ENCODE measurements at regions not wholly inside any gene's neighbourhood (a gene's known extent, or its start where the extent isn't known, plus 50 kb on each side); places are given as distances from the start of the nearest gene placed in this dataset.
"Not testable (repeated sequence)": the region's sequence is repeated elsewhere in the genome, so short reads cannot be mapped to it uniquely, and the experiment has no call there.

DNA sequence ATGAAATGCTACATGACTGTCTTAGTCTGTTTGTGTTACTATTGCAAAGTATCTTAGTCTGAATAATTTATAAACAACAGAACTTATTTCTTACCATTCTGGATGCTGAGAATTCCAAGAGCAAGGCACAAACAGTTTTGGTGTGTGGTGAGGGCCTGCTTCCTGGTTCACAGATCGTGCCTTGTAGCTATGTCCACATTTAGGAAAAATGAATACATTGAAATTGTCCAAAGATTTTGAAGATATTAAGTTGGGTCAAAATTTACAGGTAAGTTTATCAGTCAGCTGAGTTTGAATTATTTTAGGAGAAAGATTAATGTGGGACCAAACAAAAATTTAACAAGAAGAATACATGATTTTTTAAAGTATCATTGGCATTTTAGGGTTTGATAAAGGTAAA, 293.5 kb downstream of the LTN1 start:
- DNase-seq, result no peak

DNA sequence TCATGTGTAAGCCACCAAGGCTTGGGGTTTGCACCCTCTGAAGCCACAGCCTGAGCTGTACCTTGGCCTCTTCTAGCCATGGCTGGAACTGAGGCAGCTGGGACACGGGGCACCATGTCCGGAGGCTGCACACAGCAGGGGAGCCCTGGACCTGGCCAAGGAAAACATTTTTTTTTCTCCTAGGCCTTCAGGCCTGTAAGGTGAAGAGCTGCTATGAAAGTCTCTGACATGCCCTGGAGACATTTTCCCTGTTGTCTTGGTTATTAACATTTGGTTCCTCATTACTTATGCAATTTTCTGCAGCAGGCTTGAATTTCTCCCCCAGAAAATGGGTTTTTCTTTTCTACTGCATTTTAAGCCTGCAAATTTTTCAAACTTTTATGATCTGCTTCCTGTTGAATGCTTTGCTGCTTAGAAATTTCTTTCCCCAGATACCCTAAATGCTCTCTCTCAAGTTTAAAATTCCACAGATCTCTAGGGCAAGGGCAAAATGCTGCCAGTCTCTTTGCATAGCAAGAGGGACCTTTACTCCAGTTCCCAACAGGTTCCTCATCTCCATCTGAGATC, 295.8 kb downstream of the LTN1 start:
- no peak for DNase-seq

DNA sequence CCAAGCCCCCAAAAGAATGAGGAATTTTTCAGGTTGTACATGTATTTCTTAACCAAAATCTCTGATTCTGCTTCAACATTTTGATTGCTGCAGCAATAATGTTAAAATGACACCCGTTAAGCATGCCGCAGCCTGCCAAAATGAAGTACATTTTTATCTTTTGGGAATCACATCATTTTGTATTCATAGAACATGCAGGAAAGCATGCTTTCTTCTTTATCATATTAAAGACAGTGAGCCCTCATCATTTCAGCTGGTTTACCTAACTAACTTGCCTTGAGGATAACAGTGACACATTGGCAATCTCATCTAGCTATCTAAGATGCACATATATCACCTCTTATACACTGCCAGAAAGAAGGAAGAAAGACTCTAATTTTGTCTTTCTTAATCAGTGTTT, 299.2 kb downstream of the LTN1 start:
- no peak for DNase-seq

DNA sequence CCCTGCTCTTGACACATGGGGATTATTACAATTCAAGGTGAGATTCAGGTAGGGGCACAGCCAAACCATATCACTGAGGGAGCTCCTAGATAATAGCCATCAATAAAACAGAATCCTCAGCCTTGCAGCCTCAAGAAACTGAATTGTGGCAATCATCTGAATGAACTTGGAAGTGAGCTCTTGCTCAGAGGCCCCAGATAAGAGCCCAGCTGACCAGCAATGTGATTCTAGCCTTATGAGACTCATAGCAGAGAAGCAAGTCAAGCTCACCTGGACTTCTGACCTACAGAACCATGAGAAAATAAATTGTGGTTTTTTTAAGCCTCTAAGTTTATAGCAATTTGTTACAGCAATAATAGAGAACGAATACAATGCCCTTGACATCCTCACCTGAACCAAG, 302.5 kb downstream of the LTN1 start:
- no peak for DNase-seq

DNA sequence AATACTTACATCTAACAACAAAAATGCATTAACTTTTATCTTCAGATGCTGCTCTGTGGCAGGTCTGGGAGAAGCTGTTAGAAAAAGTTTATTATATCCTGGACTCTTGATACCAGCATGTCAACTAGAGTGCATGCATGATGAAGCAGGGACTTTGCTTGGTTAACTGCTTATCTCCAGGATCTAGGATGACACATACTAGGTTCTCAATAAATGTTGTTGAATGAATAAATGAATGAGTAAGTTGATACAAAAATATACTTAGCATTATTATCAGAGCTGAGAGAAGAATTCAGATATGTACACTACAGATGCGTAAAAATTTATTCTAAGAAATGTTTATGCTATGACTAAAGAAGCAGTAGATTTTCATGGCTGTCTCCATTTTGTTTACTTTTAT, 304.3 kb downstream of the LTN1 start:
- no peak for DNase-seq

DNA sequence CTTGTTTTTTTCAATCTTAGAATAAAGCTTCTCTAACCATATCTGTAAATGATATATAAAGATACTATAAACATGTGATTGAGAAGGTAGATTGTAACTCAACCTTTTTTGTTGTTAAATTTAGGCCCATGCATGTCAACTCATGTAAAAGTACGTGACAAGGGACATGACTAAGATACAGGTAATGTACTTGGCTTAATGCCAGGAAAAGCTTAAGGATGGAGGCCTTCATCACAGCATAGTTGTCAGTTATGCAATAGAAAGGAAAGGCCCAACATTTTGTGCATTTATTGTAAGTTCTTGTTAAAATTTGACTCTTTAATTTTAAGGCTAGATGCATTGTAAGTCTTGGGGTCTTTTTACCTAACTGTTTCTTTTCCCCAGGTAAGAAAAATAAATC, 305.1 kb downstream of the LTN1 start:
- DNase-seq, result no peak

DNA sequence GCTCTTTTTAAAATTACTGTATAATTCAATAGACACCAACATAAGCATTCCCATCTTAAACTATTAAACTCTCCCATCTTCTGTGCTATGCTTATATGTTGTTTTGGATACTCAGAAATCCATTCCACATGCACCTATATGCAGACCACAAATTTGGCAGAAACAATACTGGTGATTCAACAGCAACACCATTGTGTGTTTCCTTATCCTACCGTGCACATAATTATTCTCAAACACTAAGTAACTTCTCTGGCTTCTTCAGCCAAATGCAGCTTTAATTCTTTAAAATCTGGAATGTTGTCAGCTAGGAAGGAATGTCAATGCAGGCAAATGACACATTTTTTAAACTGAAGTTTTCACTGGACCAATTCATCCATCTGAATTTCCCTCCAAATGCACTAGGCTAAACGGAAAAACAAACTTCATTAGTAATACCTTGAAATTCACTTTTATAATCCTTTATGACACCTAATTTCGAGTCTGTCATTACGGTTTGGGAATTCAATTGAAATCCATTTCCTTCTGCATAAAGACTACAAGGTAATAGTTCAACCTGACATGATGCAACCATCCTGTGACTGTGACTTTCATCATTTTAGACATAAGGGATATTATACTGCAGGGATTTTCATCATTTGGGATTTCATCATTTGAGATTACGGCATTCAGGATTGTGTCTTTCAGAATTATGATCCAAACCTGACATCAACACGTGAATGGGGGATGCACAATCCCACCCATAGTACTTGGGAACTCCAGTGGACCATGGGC, 308.5 kb downstream of the LTN1 start:
- DNase-seq, result no peak

DNA sequence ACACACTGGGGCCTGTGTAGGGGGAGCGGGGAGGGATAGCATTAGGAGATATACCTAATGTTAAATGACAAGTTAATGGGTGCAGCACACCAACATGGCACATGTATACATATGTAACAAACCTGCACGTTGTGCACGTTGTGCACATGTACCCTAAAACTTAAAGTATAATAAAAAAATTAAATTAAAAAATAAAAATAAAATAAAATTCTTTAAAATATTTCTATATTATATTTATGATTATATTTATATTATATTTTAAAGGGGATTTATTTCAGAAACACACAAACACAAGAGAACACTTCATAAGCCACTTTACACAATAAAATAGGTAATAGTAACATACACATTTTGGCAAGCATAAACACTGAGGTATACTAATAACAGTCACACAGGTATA, 309.8 kb downstream of the LTN1 start:
- not testable (repeated sequence) for DNase-seq

DNA sequence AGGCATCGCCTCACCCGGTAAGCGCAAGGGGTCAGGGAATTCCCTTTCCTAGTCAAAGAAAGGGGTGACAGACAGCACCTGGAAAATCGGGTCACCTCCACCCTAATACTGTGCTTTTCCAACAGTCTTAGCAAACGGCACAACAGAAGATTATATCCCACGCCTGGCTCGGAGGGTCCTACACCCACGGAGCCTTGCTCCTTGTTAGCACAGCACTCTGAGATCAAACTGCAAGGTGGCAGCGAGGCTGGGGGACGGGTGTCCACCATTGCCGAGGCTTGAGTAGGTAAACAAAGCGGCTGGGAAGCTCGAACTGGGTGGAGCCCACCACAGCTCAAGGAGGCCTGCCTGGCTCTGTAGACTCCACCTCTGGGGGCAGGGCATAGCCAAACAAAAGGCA, 315.6 kb downstream of the LTN1 start:
- DNase-seq, result not testable (repeated sequence)

DNA sequence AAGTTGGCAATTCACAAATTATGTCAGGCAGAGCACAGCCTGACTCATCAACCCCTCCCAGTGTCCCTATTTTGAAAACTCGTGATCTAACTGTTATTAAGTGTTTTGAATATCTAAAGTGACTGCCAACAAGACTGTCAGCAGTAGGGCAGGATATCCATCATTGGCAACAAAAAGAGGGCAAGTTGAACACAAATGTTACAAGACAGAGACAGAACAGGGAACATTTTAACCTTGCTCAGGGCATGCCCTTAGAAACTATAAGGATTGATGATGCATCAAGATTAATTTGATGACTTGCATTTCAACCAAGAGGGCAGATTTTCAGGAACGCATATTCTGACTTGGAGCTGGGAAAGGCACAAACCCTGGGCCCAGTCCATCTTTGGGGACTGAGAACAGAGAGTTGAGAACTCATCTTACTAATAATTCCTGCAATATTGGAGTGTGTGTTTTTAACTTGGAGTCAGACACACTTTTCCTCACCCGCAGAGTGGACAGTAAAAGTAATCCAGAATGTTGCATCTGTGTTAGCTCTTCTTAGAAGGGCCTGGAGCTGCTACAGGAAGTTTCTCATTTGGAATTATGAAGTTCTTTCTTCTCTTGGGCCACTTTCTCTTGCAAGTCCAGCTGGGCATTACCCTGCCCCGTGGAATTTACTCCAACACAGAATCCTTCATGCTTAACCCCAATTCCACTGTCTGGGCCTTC, 317.2 kb downstream of the LTN1 start:
- DNase-seq, result no peak

DNA sequence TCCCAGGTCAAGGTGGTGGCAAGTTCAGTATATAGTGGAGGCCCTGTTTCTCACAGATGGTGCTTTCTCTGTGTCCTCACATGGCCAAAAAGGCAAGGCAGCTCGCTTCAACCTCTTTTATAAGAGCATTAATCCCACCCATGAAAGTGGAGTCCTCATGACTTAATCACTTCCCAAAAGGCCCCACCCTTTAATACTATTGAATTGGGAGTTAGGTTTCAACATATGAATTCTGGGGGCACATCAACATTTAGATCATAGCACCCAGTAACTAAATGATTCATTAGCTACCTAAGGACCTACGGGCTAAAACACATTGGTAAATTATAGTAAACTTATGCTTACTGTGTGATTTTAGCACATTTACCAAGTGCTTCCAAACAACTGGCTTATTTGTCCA, 317.9 kb downstream of the LTN1 start:
- DNase-seq, result no peak

DNA sequence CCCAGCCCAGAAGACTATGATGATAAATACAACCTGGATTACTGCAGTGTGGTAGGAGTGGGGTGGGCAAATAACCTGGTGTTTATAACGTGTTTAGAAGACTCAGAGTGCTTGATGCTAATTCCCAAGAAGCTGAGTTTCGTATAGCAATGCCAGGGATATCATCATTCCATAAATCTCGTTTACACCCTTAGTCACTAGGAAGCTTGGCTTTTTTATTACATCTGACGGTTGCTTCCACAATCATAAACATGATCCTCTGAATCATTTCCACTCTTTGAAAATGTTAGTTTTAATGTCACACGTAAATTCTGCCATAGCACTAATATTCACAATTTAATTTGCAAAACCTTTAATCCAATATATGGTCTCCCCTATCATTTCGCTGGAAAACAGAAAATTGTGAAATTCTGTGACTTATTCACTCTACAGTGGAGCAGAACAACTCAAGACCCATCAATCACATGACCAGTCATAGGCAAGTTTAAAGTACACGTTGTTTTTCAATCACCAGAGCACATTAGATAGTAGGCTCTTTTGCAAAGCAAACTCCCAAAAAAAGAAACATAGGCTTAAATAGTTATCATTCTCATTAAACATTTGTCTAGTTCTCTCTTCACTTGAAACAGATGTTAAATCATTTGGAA, 321.0 kb downstream of the LTN1 start:
- no peak for DNase-seq

DNA sequence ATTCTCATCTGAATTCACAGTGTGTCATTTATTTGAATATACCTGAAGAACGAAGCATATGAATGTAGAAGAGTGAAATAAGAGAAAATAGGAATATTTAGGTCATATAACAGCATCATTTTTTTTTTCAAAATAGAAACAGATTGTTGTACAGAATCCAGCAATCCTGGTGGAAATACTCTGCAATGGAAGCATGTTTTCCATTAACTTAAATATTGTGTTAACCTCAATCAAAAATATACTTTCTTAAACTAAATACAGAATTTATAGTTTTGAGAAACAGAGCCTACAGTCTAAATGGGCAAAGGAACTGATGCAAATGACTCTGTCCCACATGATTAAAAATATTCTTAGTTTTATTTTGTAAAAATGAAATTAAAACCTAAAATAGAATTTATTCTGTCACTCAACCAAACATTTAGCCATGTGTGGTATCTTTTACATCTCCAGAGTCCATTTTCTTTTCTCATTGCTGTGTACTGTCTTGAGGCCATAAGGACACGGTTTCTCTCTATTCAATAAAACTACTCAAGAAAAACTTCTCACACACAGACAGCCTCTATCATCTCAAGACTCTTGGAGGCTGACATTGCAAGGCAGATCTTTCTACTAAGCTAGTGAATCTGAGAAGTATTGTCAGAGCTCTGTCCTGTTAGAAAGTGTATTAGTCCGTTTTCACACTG, 322.6 kb downstream of the LTN1 start:
- DNase-seq, result no peak

DNA sequence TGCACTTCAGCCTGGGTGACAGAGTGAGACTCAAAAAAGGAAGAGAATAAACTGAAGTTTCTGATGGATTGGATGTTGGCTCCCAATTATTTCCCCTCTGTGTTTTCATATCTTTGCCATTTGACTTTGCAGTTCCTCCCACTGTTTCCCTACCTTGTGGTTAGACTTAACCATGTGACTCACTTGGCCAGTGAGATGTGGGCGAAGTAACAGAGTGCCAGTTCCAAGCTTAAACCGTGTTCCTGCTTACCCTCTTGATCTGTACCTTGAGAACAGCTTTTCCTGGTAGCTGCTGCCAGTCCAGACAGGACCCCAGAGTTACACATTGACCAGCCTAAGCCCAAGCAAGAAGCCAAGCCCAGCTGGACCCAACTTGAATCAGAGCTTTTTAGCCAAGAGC, 323.4 kb downstream of the LTN1 start:
- no peak for DNase-seq

DNA sequence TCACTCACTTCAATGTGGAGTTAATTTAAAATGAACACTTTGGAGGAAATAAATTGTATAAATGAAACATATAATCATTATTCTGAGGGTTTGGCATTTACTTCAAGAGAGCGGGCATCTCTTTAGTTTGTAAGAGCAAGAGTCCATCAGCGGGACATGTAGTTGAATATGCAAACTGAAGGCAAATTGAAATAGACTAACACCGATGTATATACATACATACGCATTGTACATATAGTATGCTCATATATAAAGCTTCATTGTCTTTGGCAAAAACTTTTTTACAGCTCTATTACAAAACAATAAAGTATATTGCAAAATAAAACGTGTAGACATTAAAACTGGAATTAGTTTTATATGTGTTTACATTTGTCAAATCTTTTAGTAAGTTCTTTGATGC, 328.9 kb downstream of the LTN1 start:
- DNase-seq, result no peak

DNA sequence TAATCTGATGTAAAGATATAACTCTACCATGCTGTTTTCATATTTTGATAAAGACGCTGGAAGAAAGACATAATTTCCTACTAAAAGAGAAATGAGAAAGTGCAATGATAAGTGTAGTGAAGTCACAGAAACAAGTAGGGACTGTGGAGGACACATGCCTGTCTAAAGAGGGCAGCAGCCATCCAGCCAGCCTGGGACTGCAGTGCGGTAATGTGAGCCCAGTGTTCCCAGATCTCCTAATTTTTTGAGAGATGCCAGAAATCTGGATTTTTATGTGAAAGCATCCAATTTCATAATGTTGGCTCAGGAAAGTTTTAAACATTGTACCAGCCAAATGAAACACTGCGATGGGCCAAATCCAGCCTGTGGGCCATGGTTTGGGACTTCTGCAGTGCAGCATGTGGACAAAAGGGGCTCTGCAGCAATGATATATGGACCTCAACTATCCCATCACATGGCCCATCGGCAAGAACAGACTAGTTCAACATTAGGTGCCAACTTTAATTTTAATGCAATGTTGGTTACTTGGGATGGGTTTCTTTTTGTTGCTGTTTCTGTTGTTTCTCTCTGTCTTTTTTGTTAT, 329.5 kb downstream of the LTN1 start:
- no peak for DNase-seq

DNA sequence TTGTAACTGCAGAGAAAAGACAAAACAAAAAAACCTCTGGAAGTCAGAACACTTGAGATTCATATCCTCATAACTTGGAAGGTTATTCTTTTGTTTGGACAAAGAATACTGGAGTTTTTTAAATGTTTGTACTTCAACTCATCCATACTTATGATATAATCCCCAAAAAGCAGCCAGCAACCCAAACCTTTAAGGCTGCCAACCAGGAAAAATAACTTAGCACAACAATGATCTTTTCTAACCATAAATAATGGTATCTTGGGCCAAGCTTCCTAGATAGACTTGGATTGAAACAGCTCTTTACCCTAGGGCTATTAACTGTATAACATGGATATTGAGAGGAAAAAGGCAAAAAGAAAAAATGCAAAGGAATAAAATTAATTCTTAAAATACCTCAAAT, 335.1 kb downstream of the LTN1 start:
- no peak for DNase-seq

DNA sequence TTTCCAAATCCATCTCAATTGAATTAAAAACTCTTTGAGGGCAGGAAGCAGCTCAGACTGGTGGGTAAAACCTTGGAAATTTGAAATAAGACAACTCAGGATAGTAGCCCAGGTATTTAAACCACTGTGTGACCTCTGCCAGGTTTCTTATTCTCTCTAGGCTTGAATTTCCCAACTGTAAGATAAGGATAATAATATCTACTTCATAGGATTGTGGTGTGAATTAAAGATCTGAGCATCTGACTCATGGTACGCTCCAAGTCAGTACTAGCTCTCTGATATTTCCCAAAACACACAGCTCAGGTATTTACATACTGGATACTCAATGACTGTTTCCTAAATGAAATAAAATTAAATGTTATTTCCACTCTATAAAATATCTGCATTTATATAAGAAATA, 337.2 kb downstream of the LTN1 start:
- no peak for DNase-seq

DNA sequence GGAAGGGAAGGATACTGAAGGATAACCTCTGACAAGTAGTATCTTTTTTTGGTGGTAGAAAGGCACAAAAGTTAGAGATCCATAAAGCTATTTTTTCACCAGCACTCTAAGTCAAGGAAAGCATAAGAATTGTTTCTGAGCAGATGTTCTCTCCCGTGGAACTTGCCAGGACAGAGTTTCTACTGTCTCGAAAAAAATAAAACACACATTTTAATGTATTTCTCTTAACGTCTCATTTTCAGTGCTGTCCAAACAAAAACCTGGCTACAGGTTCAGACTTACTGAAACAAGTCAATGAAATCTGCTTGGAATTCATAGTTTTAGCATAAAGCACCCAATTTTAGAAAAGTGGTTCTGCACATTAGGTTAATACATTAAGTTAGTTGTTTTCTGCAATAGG, 338.3 kb downstream of the LTN1 start:
- DNase-seq, result no peak

DNA sequence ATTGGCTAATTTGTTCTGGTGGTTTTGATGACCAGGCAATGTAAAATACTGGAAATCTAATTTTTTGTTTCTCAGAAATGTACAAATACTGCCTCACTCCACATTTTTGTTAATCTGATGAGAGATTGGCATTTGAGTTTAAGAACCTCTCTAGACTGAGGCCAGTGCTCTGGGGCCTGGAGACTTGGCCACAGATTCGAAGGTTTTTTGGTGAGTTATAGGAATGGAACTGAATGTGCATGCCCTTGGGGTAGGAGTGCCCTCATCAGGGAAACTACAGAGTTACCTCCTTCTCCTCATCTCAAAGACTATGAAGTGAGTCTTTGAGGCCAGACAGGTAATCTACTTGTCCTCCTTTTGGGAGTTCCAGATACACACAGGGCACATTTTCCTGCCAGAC, 347.9 kb downstream of the LTN1 start:
- no peak for DNase-seq

DNA sequence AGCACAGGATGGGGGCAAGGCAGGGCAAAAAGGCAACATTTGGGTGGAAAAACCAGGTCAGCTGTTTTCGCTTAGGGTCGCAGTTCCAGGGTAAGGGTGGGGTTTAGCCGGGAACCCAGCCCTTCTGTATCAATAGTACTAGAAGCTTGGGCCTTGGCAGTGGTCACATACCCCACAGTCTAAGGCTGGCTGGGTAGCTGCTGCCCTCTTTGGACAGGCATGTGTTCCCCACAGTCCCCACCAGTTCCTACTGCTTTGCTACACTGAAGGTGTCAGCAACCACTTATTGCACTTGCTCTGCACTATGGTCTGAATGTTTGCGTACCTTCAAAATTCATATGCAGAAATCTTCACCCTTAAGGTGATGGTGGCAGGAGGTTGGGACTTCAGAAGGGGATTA, 349.8 kb downstream of the LTN1 start:
- no peak for DNase-seq

DNA sequence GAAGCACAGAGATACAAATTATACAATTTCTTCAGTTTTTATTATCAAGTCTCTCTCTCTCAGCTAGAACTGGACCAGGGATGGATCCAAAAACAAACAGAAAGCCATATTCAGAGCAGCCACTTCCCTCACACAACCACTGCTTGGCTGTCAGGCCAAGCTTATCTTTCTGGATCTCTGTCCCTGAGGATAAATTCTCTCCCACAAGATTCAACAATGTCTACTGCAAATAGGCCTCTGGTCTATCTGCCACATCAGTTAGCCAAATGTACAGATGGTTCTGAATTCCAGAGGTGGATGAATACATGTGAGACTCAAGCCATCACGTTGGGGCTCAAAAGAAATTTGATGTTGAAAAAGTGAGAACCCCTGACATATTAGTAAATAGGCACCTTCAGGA, 350.9 kb downstream of the LTN1 start:
- DNase-seq, result no peak

DNA sequence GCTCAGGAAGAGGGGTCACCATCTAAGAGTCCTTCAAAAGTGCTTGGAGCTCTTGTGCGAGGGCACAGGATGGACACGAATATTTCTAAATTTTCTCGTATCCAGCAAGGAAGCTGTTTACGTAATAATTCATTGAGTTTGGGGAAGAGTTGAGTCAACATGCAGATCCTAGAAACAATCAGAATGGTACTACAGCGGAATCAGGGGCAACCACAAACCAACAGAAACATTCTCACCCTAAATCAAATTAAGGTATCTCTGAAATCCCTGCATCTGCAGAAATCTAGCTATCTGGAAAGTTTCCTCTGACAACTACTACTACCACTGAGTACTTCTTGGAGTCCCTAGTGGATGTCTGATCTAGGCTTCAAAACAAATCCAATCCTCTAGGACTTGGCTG, 352.4 kb downstream of the LTN1 start:
- DNase-seq, result no peak
